ENCODE measurements at regions not wholly inside any gene's neighbourhood (a gene's known extent, or its start where the extent isn't known, plus 50 kb on each side); places are given as distances from the start of the nearest gene placed in this dataset.

GRCh38 chr1:4046836-4047461 is 146.9 kb upstream of the C1orf174 start:
- no peak for DNase-seq

- no peak for DNase-seq
These were observed 147.6 kb upstream of the C1orf174 start for GRCh38 chr1:4047666-4048065.

- no peak for DNase-seq
These were observed 148.0 kb upstream of the C1orf174 start for GRCh38 chr1:4048076-4048475.

GRCh38 chr1:4048921-4049320 is 148.8 kb upstream of the C1orf174 start:
- no peak for DNase-seq

- no peak for DNase-seq
These were observed 150.9 kb upstream of the C1orf174 start for GRCh38 chr1:4050998-4051397.

GRCh38 chr1:4052657-4053056 is 152.6 kb upstream of the C1orf174 start:
- DNase-seq, result no peak

- no peak for DNase-seq
These were observed 153.2 kb upstream of the C1orf174 start for GRCh38 chr1:4053160-4053748.

- DNase-seq, result no peak
These were observed 153.7 kb upstream of the C1orf174 start for GRCh38 chr1:4053774-4054173.

- DNase-seq, result no peak
These were observed 155.4 kb upstream of the C1orf174 start for GRCh38 chr1:4055294-4055967.

GRCh38 chr1:4056422-4056821 is 156.3 kb upstream of the C1orf174 start:
- DNase-seq, result no peak

GRCh38 chr1:4056989-4057388 is 156.9 kb upstream of the C1orf174 start:
- no peak for DNase-seq

- DNase-seq, result no peak
These were observed 157.5 kb upstream of the C1orf174 start for GRCh38 chr1:4057603-4058002.

- no peak for DNase-seq
These were observed 158.1 kb upstream of the C1orf174 start for GRCh38 chr1:4058122-4058521.

GRCh38 chr1:4058706-4059105 is 158.6 kb upstream of the C1orf174 start:
- DNase-seq, result no peak

GRCh38 chr1:4059270-4059669 is 159.2 kb upstream of the C1orf174 start:
- DNase-seq, result no peak

- DNase-seq, result no peak
These were observed 160.8 kb upstream of the C1orf174 start for GRCh38 chr1:4060850-4061249.

- DNase-seq, result no peak
These were observed 161.5 kb upstream of the C1orf174 start for GRCh38 chr1:4061521-4062031.

GRCh38 chr1:4062041-4062440 is 162.0 kb upstream of the C1orf174 start:
- no peak for DNase-seq

GRCh38 chr1:4062560-4062959 is 162.5 kb upstream of the C1orf174 start:
- no peak for DNase-seq

- DNase-seq, result no peak
These were observed 162.9 kb upstream of the C1orf174 start for GRCh38 chr1:4062992-4063391.

- no peak for DNase-seq
These were observed 163.4 kb upstream of the C1orf174 start for GRCh38 chr1:4063516-4063915.

- DNase-seq, result no peak
These were observed 164.2 kb upstream of the C1orf174 start for GRCh38 chr1:4064150-4064889.

GRCh38 chr1:4066860-4067599 is 167.0 kb upstream of the C1orf174 start:
- no peak for DNase-seq
